Upper lobe of left lung (tissue), 4 donors: ENCODE measurements at regions not wholly inside any gene's neighbourhood (a gene's known extent, or its start where the extent isn't known, plus 50 kb on each side); places are given as distances from the start of the nearest gene placed in this dataset.

Experiments
- EP300 ChIP-seq, 4 donors: sonication (generic); formaldehyde crosslinking; IDR thresholded peaks; one replicate each; pipeline ENCODE4 v1.5.1; 2017; ENCODE audit warnings: antibody characterized with exemption in 4 of 4, control low read depth in 2 of 4
- POLR2A ChIP-seq, 4 donors: fragments of 450-650 bp; IDR thresholded peaks; one replicate each; pipeline ENCODE4 v1.5.1; 2016 to 2017; ENCODE audit warnings: antibody characterized with exemption in 4 of 4, mild to moderate bottlenecking in 2 of 4
- POLR2AphosphoS5 ChIP-seq, 2 donors: sonication (generic); formaldehyde crosslinking; IDR thresholded peaks; one replicate each; pipeline ENCODE4 v1.5.1; 2017; ENCODE audit warnings: antibody characterized with exemption in 2 of 2
- TF ChIP-seq, protein P1 (sequence below), 6 experiments: fragments of 450-650 bp in 4 of 6; fragments of 200-600 bp in 2 of 6; sonication (generic) in 2 of 6; IDR thresholded peaks; one replicate each; pipeline ENCODE4 v1.5.1; 2016 to 2019; ENCODE audit warnings: antibody characterized with exemption in 6 of 6

DNA sequence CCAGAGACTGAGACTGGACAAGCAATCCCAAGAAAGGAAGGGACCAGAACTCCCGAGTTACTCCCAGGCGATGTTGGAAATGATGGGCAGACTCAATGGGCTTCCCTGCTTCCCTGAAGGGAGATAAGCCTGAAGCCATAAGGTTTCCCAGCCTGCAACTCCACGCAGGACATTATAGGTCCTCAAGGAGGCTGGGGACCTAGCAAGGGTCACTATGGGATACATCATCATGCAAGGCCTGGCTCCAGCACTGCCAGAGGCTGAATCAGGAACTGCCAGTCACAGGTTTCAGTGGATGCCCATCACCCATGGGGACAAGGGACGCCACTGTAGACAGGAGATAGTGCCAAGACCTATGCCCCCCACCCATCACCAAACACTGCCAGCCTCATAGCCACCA, 338.7 kb downstream of the IRS2 start:
- no peak for TF ChIP-seq POLR2AphosphoS5 (IDR thresholded peaks at IDR 0.05)
- no peak for TF ChIP-seq POLR2A (IDR thresholded peaks at IDR 0.05)
- TF ChIP-seq, protein P1, sequence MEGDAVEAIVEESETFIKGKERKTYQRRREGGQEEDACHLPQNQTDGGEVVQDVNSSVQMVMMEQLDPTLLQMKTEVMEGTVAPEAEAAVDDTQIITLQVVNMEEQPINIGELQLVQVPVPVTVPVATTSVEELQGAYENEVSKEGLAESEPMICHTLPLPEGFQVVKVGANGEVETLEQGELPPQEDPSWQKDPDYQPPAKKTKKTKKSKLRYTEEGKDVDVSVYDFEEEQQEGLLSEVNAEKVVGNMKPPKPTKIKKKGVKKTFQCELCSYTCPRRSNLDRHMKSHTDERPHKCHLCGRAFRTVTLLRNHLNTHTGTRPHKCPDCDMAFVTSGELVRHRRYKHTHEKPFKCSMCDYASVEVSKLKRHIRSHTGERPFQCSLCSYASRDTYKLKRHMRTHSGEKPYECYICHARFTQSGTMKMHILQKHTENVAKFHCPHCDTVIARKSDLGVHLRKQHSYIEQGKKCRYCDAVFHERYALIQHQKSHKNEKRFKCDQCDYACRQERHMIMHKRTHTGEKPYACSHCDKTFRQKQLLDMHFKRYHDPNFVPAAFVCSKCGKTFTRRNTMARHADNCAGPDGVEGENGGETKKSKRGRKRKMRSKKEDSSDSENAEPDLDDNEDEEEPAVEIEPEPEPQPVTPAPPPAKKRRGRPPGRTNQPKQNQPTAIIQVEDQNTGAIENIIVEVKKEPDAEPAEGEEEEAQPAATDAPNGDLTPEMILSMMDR (IDR thresholded peaks at IDR 0.05): no peak
- no peak for TF ChIP-seq EP300 (IDR thresholded peaks at IDR 0.05)
